ENCODE measurements at regions not wholly inside any gene's neighbourhood (a gene's known extent, or its start where the extent isn't known, plus 50 kb on each side); places are given as distances from the start of the nearest gene placed in this dataset.

DNA sequence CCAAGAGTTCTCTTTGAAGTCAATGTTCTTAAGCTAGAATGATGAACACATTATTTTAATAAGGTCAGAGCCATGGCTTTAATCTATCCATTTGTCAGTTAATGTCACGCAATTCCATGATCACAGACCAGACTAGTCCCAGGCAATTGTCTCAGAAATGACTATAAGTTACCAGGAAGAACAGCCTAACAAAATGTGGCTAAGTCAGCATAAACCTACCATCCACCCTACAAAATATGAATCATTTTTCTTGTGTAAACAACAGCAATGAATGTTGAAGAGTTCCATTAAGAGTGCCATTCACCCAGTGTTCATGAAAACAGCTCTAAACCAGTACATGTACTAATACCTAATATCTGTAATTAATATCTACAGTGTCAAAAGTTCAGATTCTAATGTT is 127.5 kb downstream of the KCTD12 start:
- TF ChIP-seq, protein P1, sequence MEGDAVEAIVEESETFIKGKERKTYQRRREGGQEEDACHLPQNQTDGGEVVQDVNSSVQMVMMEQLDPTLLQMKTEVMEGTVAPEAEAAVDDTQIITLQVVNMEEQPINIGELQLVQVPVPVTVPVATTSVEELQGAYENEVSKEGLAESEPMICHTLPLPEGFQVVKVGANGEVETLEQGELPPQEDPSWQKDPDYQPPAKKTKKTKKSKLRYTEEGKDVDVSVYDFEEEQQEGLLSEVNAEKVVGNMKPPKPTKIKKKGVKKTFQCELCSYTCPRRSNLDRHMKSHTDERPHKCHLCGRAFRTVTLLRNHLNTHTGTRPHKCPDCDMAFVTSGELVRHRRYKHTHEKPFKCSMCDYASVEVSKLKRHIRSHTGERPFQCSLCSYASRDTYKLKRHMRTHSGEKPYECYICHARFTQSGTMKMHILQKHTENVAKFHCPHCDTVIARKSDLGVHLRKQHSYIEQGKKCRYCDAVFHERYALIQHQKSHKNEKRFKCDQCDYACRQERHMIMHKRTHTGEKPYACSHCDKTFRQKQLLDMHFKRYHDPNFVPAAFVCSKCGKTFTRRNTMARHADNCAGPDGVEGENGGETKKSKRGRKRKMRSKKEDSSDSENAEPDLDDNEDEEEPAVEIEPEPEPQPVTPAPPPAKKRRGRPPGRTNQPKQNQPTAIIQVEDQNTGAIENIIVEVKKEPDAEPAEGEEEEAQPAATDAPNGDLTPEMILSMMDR (IDR thresholded peaks at IDR 0.05), result no peak
- TF ChIP-seq EP300 (IDR thresholded peaks at IDR 0.05), result no peak
